SK-N-SH treated with all-trans-retinoic acid at 6 μM for 48 hours (cell line): ENCODE measurements at regions not wholly inside any gene's neighbourhood (a gene's known extent, or its start where the extent isn't known, plus 50 kb on each side); places are given as distances from the start of the nearest gene placed in this dataset.

ENCODE experiments used
- ZC3H10 ChIP-seq: fragments of 250-450 bp; sonication (Bioruptor Pico); IDR thresholded peaks from 2 replicates; pipeline ENCODE4 v1.5.1; 2021; ENCODE audit warnings: mild to moderate bottlenecking, moderate library complexity
- TF ChIP-seq, protein P1 (sequence below): fragments of 250-450 bp; sonication (Bioruptor Pico); IDR thresholded peaks from 2 replicates; pipeline ENCODE4 v1.8.0; 2020; ENCODE audit warnings: mild to moderate bottlenecking, moderate library complexity, borderline replicate concordance
- TF ChIP-seq, protein P2 (sequence below): fragments of 250-450 bp; sonication (Bioruptor Pico); IDR thresholded peaks from 2 replicates; pipeline ENCODE4 v1.5.1; 2020; ENCODE audit warnings: low read depth, mild to moderate bottlenecking, moderate library complexity

DNA sequence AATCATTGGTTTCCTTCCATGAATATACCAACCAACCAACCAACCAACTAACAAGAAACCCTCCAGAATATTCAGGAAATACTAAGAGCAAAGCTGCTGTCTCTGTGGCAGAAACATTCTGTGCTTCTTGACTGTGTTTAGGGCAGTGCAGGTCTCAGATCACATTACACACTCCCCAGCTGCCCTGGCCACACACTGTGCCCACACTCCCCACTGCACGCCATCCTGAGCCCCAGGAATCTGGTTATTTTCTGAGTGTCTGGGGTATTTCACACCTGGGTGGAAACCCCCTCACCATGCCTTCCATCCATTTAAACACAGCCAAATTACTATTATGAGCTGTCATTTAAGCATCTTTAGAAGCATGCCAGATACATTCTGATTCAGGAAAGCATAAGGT is 183.7 kb upstream of the ANK3 start:
- TF ChIP-seq, protein P1, sequence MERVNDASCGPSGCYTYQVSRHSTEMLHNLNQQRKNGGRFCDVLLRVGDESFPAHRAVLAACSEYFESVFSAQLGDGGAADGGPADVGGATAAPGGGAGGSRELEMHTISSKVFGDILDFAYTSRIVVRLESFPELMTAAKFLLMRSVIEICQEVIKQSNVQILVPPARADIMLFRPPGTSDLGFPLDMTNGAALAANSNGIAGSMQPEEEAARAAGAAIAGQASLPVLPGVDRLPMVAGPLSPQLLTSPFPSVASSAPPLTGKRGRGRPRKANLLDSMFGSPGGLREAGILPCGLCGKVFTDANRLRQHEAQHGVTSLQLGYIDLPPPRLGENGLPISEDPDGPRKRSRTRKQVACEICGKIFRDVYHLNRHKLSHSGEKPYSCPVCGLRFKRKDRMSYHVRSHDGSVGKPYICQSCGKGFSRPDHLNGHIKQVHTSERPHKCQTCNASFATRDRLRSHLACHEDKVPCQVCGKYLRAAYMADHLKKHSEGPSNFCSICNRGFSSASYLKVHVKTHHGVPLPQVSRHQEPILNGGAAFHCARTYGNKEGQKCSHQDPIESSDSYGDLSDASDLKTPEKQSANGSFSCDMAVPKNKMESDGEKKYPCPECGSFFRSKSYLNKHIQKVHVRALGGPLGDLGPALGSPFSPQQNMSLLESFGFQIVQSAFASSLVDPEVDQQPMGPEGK (CRISPR knock-in tag), result no peak
- TF ChIP-seq ZC3H10 (CRISPR knock-in tag), result no peak
- TF ChIP-seq, protein P2, sequence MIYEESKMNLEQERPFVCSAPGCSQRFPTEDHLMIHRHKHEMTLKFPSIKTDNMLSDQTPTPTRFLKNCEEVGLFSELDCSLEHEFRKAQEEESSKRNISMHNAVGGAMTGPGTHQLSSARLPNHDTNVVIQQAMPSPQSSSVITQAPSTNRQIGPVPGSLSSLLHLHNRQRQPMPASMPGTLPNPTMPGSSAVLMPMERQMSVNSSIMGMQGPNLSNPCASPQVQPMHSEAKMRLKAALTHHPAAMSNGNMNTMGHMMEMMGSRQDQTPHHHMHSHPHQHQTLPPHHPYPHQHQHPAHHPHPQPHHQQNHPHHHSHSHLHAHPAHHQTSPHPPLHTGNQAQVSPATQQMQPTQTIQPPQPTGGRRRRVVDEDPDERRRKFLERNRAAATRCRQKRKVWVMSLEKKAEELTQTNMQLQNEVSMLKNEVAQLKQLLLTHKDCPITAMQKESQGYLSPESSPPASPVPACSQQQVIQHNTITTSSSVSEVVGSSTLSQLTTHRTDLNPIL (CRISPR knock-in tag), result no peak
